Progenitor cell of endocrine pancreas (in vitro differentiated cells): ENCODE measurements at regions not wholly inside any gene's neighbourhood (a gene's known extent, or its start where the extent isn't known, plus 50 kb on each side); places are given as distances from the start of the nearest gene placed in this dataset.

Source experiments
- DNase-seq: peaks from one replicate; pipeline ENCODE4 v3.0.0; 2021; ENCODE audit warnings: low spot score; ENCODE audit not compliant: unreplicated experiment
- H3K27ac Mint-ChIP-seq: 2 replicates; pipeline ENCODE4 v1.8.0; 2021; ENCODE audit warnings: mild to moderate bottlenecking, moderate library complexity, mixed read lengths
- H3K27me3 Mint-ChIP-seq: 2 replicates; pipeline ENCODE4 v1.8.0; 2021; ENCODE audit warnings: mixed read lengths
- H3K36me3 Mint-ChIP-seq: 2 replicates; pipeline ENCODE4 v1.8.0; 2022; ENCODE audit warnings: mixed read lengths; ENCODE audit not compliant: insufficient read depth
- H3K4me1 Mint-ChIP-seq: 2 replicates; pipeline ENCODE4 v1.8.0; 2021; ENCODE audit warnings: low read depth, mixed read lengths
- H3K4me3 Mint-ChIP-seq: 2 replicates; pipeline ENCODE4 v1.8.0; 2021; ENCODE audit warnings: low read depth, mild to moderate bottlenecking, moderate library complexity, mixed read lengths
- H3K9me3 Mint-ChIP-seq: 2 replicates; pipeline ENCODE4 v1.8.0; 2021; ENCODE audit warnings: low read depth, mixed read lengths
- TF ChIP-seq, protein P1 (sequence below): fragments of 200-600 bp; sonication (generic); IDR thresholded peaks from one replicate; pipeline ENCODE4 v1.5.0; 2021; ENCODE audit warnings: antibody characterized with exemption, mild to moderate bottlenecking; ENCODE audit not compliant: unreplicated experiment

DNA sequence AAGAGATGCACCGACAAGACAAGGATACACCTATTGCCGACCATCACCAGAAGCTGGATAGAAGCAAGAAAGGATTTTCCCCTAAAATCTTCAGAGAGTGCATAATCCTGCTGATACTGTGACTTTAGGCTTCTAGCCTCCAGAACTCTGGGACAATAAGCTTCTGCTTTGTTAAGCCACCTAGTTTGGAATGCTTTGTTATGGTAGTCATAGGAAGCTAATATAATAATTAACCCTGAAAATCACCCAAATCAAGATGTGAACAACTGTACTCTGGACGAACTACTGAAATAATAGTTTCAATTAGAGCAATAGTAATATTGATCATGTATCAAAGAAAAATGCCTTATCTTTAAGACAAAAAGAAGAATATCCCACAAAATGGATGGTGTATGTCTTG is 524.6 kb downstream of the EFNB2 start:
- TF ChIP-seq, protein P1, sequence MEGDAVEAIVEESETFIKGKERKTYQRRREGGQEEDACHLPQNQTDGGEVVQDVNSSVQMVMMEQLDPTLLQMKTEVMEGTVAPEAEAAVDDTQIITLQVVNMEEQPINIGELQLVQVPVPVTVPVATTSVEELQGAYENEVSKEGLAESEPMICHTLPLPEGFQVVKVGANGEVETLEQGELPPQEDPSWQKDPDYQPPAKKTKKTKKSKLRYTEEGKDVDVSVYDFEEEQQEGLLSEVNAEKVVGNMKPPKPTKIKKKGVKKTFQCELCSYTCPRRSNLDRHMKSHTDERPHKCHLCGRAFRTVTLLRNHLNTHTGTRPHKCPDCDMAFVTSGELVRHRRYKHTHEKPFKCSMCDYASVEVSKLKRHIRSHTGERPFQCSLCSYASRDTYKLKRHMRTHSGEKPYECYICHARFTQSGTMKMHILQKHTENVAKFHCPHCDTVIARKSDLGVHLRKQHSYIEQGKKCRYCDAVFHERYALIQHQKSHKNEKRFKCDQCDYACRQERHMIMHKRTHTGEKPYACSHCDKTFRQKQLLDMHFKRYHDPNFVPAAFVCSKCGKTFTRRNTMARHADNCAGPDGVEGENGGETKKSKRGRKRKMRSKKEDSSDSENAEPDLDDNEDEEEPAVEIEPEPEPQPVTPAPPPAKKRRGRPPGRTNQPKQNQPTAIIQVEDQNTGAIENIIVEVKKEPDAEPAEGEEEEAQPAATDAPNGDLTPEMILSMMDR: no peak
- no peaks in the 10 kb centered on the region for H3K9me3 Mint-ChIP-seq
- no peak for DNase-seq
- H3K36me3 Mint-ChIP-seq: no peaks in the 10 kb centered on the region
- peaks cover 3% of the 10 kb centered on the region for H3K27me3 Mint-ChIP-seq
- peaks cover 2% of the 10 kb centered on the region for H3K4me1 Mint-ChIP-seq
- H3K4me3 Mint-ChIP-seq: no peak overlapping the region
- no peak overlapping the region for H3K27ac Mint-ChIP-seq

DNA sequence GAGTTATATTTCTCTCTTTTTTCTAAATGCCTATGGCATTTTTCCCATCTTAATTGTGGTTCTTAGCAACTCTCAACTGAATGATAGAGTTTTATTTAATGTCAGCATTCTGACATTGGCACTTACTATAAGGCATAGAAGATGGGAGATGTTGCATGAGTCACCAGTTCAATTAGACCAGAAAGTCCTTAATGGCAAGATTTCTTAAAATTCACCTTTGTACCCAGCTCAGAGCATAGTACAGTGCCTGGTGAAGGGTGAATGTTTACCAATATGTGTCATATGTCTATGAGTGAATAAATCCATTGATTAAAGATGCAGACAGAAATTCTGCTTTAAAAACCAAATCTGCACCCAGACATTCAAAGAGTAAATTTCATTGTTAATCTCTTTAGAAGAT is 526.9 kb downstream of the EFNB2 start:
- Mint-ChIP-seq H3K4me1 (peaks cover 4% of the 10 kb centered on the region), H3K27me3 (peaks cover 3% of the 10 kb centered on the region), H3K36me3 (no peaks in the 10 kb centered on the region), H3K27ac (no peak overlapping the region), H3K4me3 (no peak overlapping the region), H3K9me3 (no peaks in the 10 kb centered on the region)
- TF ChIP-seq, protein P1: no peak
- no peak for DNase-seq

DNA sequence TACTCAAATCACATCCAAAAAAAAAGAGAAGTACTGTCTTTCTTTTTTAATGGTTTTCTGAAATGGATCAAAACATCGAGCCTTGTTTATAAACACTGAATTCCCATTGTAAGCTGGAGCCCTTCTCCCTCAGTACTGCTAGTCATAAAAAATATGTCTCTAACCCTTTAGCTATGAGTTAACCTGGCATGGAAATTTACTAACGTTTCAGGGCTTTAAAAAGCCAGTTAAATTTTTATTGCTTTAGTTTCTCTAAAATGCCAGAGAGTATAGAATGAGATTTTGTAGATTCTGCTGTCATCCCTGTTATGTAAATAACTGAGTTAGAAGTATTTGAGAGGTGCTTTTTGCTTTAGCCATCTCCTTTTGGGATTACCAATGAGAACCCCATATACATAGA is 528.3 kb downstream of the EFNB2 start:
- no peaks in the 10 kb centered on the region for H3K27me3 Mint-ChIP-seq
- H3K9me3 Mint-ChIP-seq: no peaks in the 10 kb centered on the region
- TF ChIP-seq, protein P1: no peak
- H3K4me3 Mint-ChIP-seq: no peak overlapping the region
- H3K36me3 Mint-ChIP-seq: no peaks in the 10 kb centered on the region
- peaks cover 4% of the 10 kb centered on the region for H3K4me1 Mint-ChIP-seq
- H3K27ac Mint-ChIP-seq: no peak overlapping the region
- DNase-seq: no peak

DNA sequence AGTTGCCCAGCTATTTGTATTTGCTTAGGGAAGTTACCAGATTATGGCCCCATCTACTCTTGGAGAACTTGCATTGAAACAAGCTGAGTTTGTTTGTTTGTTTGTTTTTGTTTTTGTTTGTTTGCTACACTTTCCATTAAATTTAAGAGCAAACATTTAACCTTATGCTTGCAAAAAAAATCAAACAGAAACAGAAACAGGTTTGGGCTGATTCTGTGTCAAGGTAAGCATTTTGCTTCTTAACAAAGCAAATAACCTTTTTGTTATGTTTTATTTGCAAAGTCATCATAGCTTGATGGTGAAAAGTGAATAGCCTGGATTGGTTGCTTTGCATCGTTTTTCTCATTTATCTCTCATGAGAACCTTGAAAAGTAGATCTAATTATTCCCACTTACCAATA is 531.8 kb downstream of the EFNB2 start:
- H3K27ac Mint-ChIP-seq: no peak overlapping the region

DNA sequence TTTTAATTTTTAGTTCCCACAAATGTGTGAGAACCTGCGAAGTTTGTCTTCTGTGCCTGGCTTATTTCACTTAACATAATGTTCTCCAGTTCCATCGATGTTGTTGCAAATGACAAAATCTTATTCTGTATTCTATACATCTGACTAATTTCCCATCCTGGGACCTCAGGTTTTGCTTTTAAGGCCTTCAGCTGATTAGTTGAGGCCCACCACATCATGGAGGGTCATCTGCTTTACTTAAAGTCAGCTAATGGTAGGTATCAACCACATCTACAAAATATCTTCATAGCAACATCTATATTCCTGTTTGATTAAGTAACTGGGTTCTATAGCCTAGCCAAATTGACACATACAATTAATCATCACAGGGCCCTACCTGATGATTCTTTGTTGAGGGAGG is 534.0 kb downstream of the EFNB2 start:
- H3K4me1 Mint-ChIP-seq: peaks cover 4% of the 10 kb centered on the region
- H3K36me3 Mint-ChIP-seq: no peaks in the 10 kb centered on the region
- no peak for DNase-seq
- TF ChIP-seq, protein P1: no peak
- no peak overlapping the region for H3K27ac Mint-ChIP-seq
- no peaks in the 10 kb centered on the region for H3K27me3 Mint-ChIP-seq
- no peaks in the 10 kb centered on the region for H3K9me3 Mint-ChIP-seq
- no peak overlapping the region for H3K4me3 Mint-ChIP-seq

More for the DNA sequence above, 531.8 kb downstream of the EFNB2 start:
- no peaks in the 10 kb centered on the region for H3K36me3 Mint-ChIP-seq
- TF ChIP-seq, protein P1: no peak
- no peaks in the 10 kb centered on the region for H3K9me3 Mint-ChIP-seq
- no peak for DNase-seq
- H3K4me3 Mint-ChIP-seq: no peak overlapping the region
- H3K4me1 Mint-ChIP-seq: peaks cover 4% of the 10 kb centered on the region
- H3K27me3 Mint-ChIP-seq: no peaks in the 10 kb centered on the region
